Heart right ventricle (tissue), 16 donors: ENCODE measurements at regions not wholly inside any gene's neighbourhood (a gene's known extent, or its start where the extent isn't known, plus 50 kb on each side); places are given as distances from the start of the nearest gene placed in this dataset.

ENCODE experiments used
- ATAC-seq, 8 donors: fragments of 200-7000 bp; cut with Tn5 transposase; one replicate each; pipeline ENCODE4 v1.9.1; 2020; ENCODE audit warnings: mild to moderate bottlenecking in 8 of 8, moderate library complexity in 8 of 8, moderate number of reproducible peaks in 1 of 8
- DNase-seq, 2 donors: peaks; one replicate each; pipeline ENCODE4 v3.0.0-alpha.2; 2020
- H3K27ac ChIP-seq, 10 donors: fragments of 200-600 bp; sonication (generic) in 2 of 10; one replicate each; pipeline versions ENCODE4 v1.5.0 to v1.8.0; 2020 to 2022; ENCODE audit warnings: mild to moderate bottlenecking in 3 of 10
- H3K27me3 ChIP-seq, 7 donors: fragments of 200-600 bp; one replicate each; pipeline ENCODE4 v1.8.0; 2021 to 2022; ENCODE audit warnings: mild to moderate bottlenecking in 2 of 7
- H3K36me3 ChIP-seq, 9 donors: fragments of 200-600 bp; sonication (generic) in 1 of 9; one replicate each; pipeline versions ENCODE4 v1.5.0 to v1.8.0; 2020 to 2022; ENCODE audit warnings: mild to moderate bottlenecking in 2 of 9
- H3K4me1 ChIP-seq, 9 donors: fragments of 200-600 bp; sonication (generic) in 1 of 9; one replicate each; pipeline versions ENCODE4 v1.5.0 to v1.8.0; 2020 to 2022; ENCODE audit warnings: mild to moderate bottlenecking in 4 of 9
- H3K4me3 ChIP-seq, 10 donors: fragments of 200-600 bp; sonication (generic) in 2 of 10; one replicate each; pipeline versions ENCODE4 v1.5.0 to v1.8.0; 2020 to 2022; ENCODE audit warnings: mild to moderate bottlenecking in 7 of 10, moderate library complexity in 2 of 10
- H3K9me3 ChIP-seq, 11 donors: fragments of 200-600 bp in 10 of 11; sonication (generic) in 2 of 11; one replicate each; pipeline versions ENCODE4 v1.5.0 to v1.8.0; 2013 to 2022; ENCODE audit warnings: mild to moderate bottlenecking in 2 of 11, control low read depth in 1 of 11, moderate library complexity in 1 of 11
- CTCF ChIP-seq, 9 donors: fragments of 200-600 bp; sonication (generic) in 2 of 9; IDR thresholded peaks; one replicate each; pipeline versions ENCODE4 v1.5.0 to v1.8.0; 2021 to 2022; ENCODE audit warnings: antibody characterized with exemption in 9 of 9, mild to moderate bottlenecking in 5 of 9, moderate library complexity in 1 of 9
- WGBS, 2 donors: extraction: QIAGEN DNeasy Blood & Tissue Kit; methylation state at CpG; one replicate each; pipeline ENCODE4 v1.1.7; 2013; ENCODE audit warnings: inconsistent platforms in 1 of 2; 5-methylcytosine and 5-hydroxymethylcytosine counted together
- intact Hi-C, 10 donors: fragments of 100-400 bp; cut with DNase I; formaldehyde crosslinking; loops; one replicate each; pipeline versions ENCODE4 v1.11.1 to v1.14.2; 2022
- donor health status: Arrhythmogenic right ventricular cardiomyopathy.
- donor health status: ischemic (EF 13 %, LVEDD 7.1; RV severe dilation, severe dysfunction).
- donor health status: healthy with polysubstance abuse.
- donor health status: DM: no; HTN: yes; CAD: no.
- donor health status: DM: no; HTN: no; CAD: no.
- donor health status: ischemic (EF 25% LVEDD 6.9; RV normal size, moderate dysfunction).
- donor health status: ischemic (EF 25% LVEDD 5.7; RV mildly dilated, moderate dysfunction).
- donor health status: healthy.
- donor health status: DM: yes; HTN: yes; CAD: no.
- donor health status: Ischemic cardiomyopathy.
- donor health status: ischemic (EF 35%, LVEDD 5.7; RV mildly dilated, moderate dysfunction).
- donor health status: nonischemic (EF 11% LVEDD 7.7; RV severe dilation, severe dysfunction).
- donor health status: DM: yes; HTN: yes; CAD: no.
- donor health status: PGD.
- donor health status: ischemic (EF 29% LVEDD 5.4; RV normal size, mild dysfunction).
- donor health status: nonischemic (EF 23%, LVEDD 6.1; RV moderate dilation, normal function).

DNA sequence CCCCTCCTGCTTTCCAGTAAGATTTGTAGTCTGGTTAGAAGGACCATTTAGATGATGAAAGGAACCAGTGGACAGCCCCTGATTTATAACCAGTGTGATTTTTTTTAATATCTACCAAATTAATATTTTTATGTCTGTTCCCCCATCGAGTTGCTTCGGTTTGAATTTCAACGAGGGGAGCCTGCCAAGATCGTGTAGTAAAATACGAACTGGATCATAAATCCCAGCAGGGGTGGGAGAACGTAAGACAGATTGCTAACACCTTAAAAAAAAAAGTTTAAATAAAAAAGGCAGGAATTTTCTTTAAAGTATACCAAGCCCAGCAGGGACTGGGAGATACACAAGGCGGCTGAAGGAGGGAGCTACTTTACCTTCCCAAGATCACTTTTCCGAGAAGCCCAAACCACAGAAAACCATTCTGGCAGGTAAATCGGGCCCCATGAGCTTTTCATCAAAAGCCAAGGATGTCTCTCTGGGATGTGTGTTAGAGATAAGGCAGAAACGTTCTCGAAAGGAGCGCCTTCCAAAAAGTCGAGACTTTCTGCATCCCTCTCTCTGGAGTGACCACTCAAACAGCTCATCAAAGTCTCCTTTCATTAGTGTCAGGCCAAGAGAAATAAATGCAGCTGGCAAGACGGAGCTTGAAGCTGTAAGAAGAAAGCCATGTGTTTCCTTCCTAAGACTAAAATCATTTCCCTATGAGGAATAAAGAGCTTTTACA, 270.5 kb upstream of the NFE2L3 start:
- Histone ChIP-seq H3K9me3 (no peaks in the 10 kb centered on the region), H3K27me3 (peaks cover 0 to 95% (median 73%) of the 10 kb centered on the region in 7 donors), H3K4me1 (no peaks in the 10 kb centered on the region), H3K36me3 (no peaks in the 10 kb centered on the region), H3K4me3 (no peak overlapping the region), H3K27ac (no peak overlapping the region)
- ATAC-seq (no peak), DNase-seq (no peak)
- intact Hi-C loops, result loop anchor here in 1 of 10 donors (10.0 kb wide), 2 partner anchors 793 to 1283 kb away; partner anchors contain the start of gene HOXA9
- 68 to 69% methylated on average over 14 of the region's 14 CpGs for WGBS, 2 donors
- TF ChIP-seq CTCF (IDR thresholded peaks at IDR 0.05), result no peak

- Histone ChIP-seq H3K4me3 (no peak overlapping the region), H3K27me3 (peaks cover 0 to 93% (median 73%) of the 10 kb centered on the region in 7 donors), H3K9me3 (no peaks in the 10 kb centered on the region), H3K27ac (no peak overlapping the region), H3K4me1 (peaks cover 0 to 3% (median 0%) of the 10 kb centered on the region in 9 donors), H3K36me3 (no peaks in the 10 kb centered on the region)
- ATAC-seq (no peak), DNase-seq (no peak)
- no peak for TF ChIP-seq CTCF (IDR thresholded peaks at IDR 0.05)
- intact Hi-C loops, result loop anchor here in 1 of 10 donors (10.0 kb wide), 2 partner anchors 793 to 1283 kb away; partner anchors contain the start of gene HOXA9
- 78 to 80% methylated on average over 13 of the region's 13 CpGs for WGBS, 2 donors
These were observed 269.7 kb upstream of the NFE2L3 start for GRCh38 chr7:25882151-25882773.

- DNase-seq (no peak), ATAC-seq (no peak)
- 89 to 92% methylated on average over 13 of the region's 13 CpGs for WGBS, 2 donors
- intact Hi-C loops, result loop anchor here in 1 of 10 donors (10.0 kb wide), 2 partner anchors 790 to 1280 kb away; partner anchors contain the start of gene HOXA9
- H3K27me3 ChIP-seq, result peaks cover 6 to 93% (median 76%) of the 10 kb centered on the region in 7 donors
- no peaks in the 10 kb centered on the region for H3K36me3 ChIP-seq
- no peak overlapping the region for H3K4me3 ChIP-seq
- H3K9me3 ChIP-seq, result no peaks in the 10 kb centered on the region
- H3K4me1 ChIP-seq, result peaks cover 0 to 3% (median 0%) of the 10 kb centered on the region in 9 donors
- no peak overlapping the region for H3K27ac ChIP-seq
- TF ChIP-seq CTCF (IDR thresholded peaks at IDR 0.05), result no peak
These were observed 267.7 kb upstream of the NFE2L3 start for GRCh38 chr7:25884265-25884828.

- no peak for ATAC-seq
- Histone ChIP-seq H3K4me3 (no peak overlapping the region), H3K27ac (no peak overlapping the region), H3K36me3 (no peaks in the 10 kb centered on the region), H3K9me3 (no peaks in the 10 kb centered on the region), H3K27me3 (peaks cover 6 to 93% (median 79%) of the 10 kb centered on the region in 7 donors), H3K4me1 (peaks cover 0 to 5% (median 0%) of the 10 kb centered on the region in 9 donors)
- TF ChIP-seq CTCF (IDR thresholded peaks at IDR 0.05), result no peak
- intact Hi-C loops, result loop anchor here in 3 of 10 donors (5.0 to 10.0 kb wide), 4 partner anchors 782 to 1280 kb away; partner anchors contain the start of gene HOXA9 (in 1 of the 3)
- no peak for DNase-seq
- WGBS, 2 donors, result 81 to 87% methylated on average over 7 of the region's 7 CpGs
These were observed 266.9 kb upstream of the NFE2L3 start for GRCh38 chr7:25885057-25885576.
